ENCODE measurements at regions not wholly inside any gene's neighbourhood (a gene's known extent, or its start where the extent isn't known, plus 50 kb on each side); places are given as distances from the start of the nearest gene placed in this dataset.

- peaks cover 0 to 24% (median 0%) of the 10 kb centered on the region in 5 donors for H3K4me1 ChIP-seq (ENCODE audit: control insufficient read depth in 5 of 5, insufficient read depth in 5 of 5, low read length in 5 of 5)
- peak in 1 of 3 donors; percentile 18 for DNase-seq
- WGBS, 2 donors: 68 to 74% methylated on average over 5 of the region's 5 CpGs
- TF ChIP-seq CTCF (IDR thresholded peaks at IDR 0.05; ENCODE audit: control extremely low read depth, extremely low read depth): no peak
- no peak for ATAC-seq (ENCODE audit: insufficient read depth, low FRiP score)
- no peaks in the 10 kb centered on the region for H3K27me3 ChIP-seq (ENCODE audit: control insufficient read depth in 3 of 3, insufficient read depth in 3 of 3, low read length in 2 of 3)
- H3K27ac ChIP-seq (ENCODE audit: low read depth in 1 of 2, low read length in 1 of 2): peak overlapping the region in 1 of 2 donors; percentile 4
- no peak overlapping the region for H3K4me3 ChIP-seq
- no peak overlapping the region for H3K9ac ChIP-seq (ENCODE audit: insufficient read depth in 1 of 2, low read length in 2 of 2)
- no peaks in the 10 kb centered on the region for H3K36me3 ChIP-seq (ENCODE audit: control insufficient read depth in 4 of 4, insufficient read depth in 4 of 4, low read length in 4 of 4)
- H3K9me3 ChIP-seq (ENCODE audit: control insufficient read depth in 4 of 4, insufficient read depth in 3 of 4, low read length in 3 of 4): no peaks in the 10 kb centered on the region
Measured at GRCh38 chr6:14361956-14362587, 244.5 kb downstream of the CD83 start.

GRCh38 chr6:14364370-14364769 lies 246.8 kb downstream of the CD83 start:
- 97 to 99% methylated on average over 5 of the region's 5 CpGs for WGBS, 2 donors
- no peak overlapping the region for H3K27ac ChIP-seq (ENCODE audit: low read depth in 1 of 2, low read length in 1 of 2)
- no peak for TF ChIP-seq CTCF (IDR thresholded peaks at IDR 0.05; ENCODE audit: control extremely low read depth, extremely low read depth)
- peaks cover 0 to 24% (median 0%) of the 10 kb centered on the region in 5 donors for H3K4me1 ChIP-seq (ENCODE audit: control insufficient read depth in 5 of 5, insufficient read depth in 5 of 5, low read length in 5 of 5)
- DNase-seq (no peak), ATAC-seq (ENCODE audit: insufficient read depth, low FRiP score) (no peak)
- H3K36me3 ChIP-seq (ENCODE audit: control insufficient read depth in 4 of 4, insufficient read depth in 4 of 4, low read length in 4 of 4): no peaks in the 10 kb centered on the region
- H3K9me3 ChIP-seq (ENCODE audit: control insufficient read depth in 4 of 4, insufficient read depth in 3 of 4, low read length in 3 of 4): no peaks in the 10 kb centered on the region
- no peak overlapping the region for H3K4me3 ChIP-seq
- no peak overlapping the region for H3K9ac ChIP-seq (ENCODE audit: insufficient read depth in 1 of 2, low read length in 2 of 2)
- H3K27me3 ChIP-seq (ENCODE audit: control insufficient read depth in 3 of 3, insufficient read depth in 3 of 3, low read length in 2 of 3): no peaks in the 10 kb centered on the region

- Histone ChIP-seq H3K4me3 (no peak overlapping the region), H3K36me3 (ENCODE audit: control insufficient read depth in 4 of 4, insufficient read depth in 4 of 4, low read length in 4 of 4) (no peaks in the 10 kb centered on the region), H3K9me3 (ENCODE audit: control insufficient read depth in 4 of 4, insufficient read depth in 3 of 4, low read length in 3 of 4) (no peaks in the 10 kb centered on the region), H3K9ac (ENCODE audit: insufficient read depth in 1 of 2, low read length in 2 of 2) (no peak overlapping the region), H3K27ac (ENCODE audit: low read depth in 1 of 2, low read length in 1 of 2) (no peak overlapping the region), H3K4me1 (ENCODE audit: control insufficient read depth in 5 of 5, insufficient read depth in 5 of 5, low read length in 5 of 5) (peaks cover 0 to 24% (median 0%) of the 10 kb centered on the region in 5 donors), H3K27me3 (ENCODE audit: control insufficient read depth in 3 of 3, insufficient read depth in 3 of 3, low read length in 2 of 3) (no peaks in the 10 kb centered on the region)
- ATAC-seq (ENCODE audit: insufficient read depth, low FRiP score) (no peak), DNase-seq (no peak)
- WGBS, 2 donors: 92 to 97% methylated on average over 1 of the region's 1 CpG
- no peak for TF ChIP-seq CTCF (IDR thresholded peaks at IDR 0.05; ENCODE audit: control extremely low read depth, extremely low read depth)
Measured at GRCh38 chr6:14365393-14365792, 247.8 kb downstream of the CD83 start.

- H3K9ac ChIP-seq (ENCODE audit: insufficient read depth in 1 of 2, low read length in 2 of 2): no peak overlapping the region
- H3K4me3 ChIP-seq: no peak overlapping the region
- H3K36me3 ChIP-seq (ENCODE audit: control insufficient read depth in 4 of 4, insufficient read depth in 4 of 4, low read length in 4 of 4): no peaks in the 10 kb centered on the region
- H3K9me3 ChIP-seq (ENCODE audit: control insufficient read depth in 4 of 4, insufficient read depth in 3 of 4, low read length in 3 of 4): no peaks in the 10 kb centered on the region
- WGBS, 2 donors: 95 to 97% methylated on average over 4 of the region's 4 CpGs
- no peak overlapping the region for H3K27ac ChIP-seq (ENCODE audit: low read depth in 1 of 2, low read length in 1 of 2)
- no peak for TF ChIP-seq CTCF (IDR thresholded peaks at IDR 0.05; ENCODE audit: control extremely low read depth, extremely low read depth)
- no peak for DNase-seq
- H3K4me1 ChIP-seq (ENCODE audit: control insufficient read depth in 5 of 5, insufficient read depth in 5 of 5, low read length in 5 of 5): peaks cover 0 to 17% (median 0%) of the 10 kb centered on the region in 5 donors
- ATAC-seq (ENCODE audit: insufficient read depth, low FRiP score): no peak
- no peaks in the 10 kb centered on the region for H3K27me3 ChIP-seq (ENCODE audit: control insufficient read depth in 3 of 3, insufficient read depth in 3 of 3, low read length in 2 of 3)
Measured at GRCh38 chr6:14366315-14366714, 248.7 kb downstream of the CD83 start.
